Neuronal stem cell (in vitro differentiated cells): ENCODE measurements at regions not wholly inside any gene's neighbourhood (a gene's known extent, or its start where the extent isn't known, plus 50 kb on each side); places are given as distances from the start of the nearest gene placed in this dataset.

ENCODE experiments used
- DNase-seq: peaks from one replicate; pipeline ENCODE4 v3.0.0-alpha.2; 2013; ENCODE audit warnings: low spot score
- H2AFZ ChIP-seq: one replicate; pipeline ENCODE4 v1.6.1; 2013; ENCODE audit warnings: mild to moderate bottlenecking, low read length, inconsistent platforms
- H2AK5ac ChIP-seq: 2 replicates; pipeline ENCODE4 v1.6.1; 2013; ENCODE audit warnings: low read depth, mild to moderate bottlenecking, inconsistent platforms, low read length, moderate library complexity, mixed read lengths
- H2BK120ac ChIP-seq: 2 replicates; pipeline ENCODE4 v1.6.1; 2013; ENCODE audit warnings: low read depth, mild to moderate bottlenecking, inconsistent platforms, low read length, moderate library complexity, mixed read lengths
- H2BK12ac ChIP-seq: one replicate; pipeline ENCODE4 v1.6.1; 2013; ENCODE audit warnings: low read length, inconsistent platforms
- H2BK15ac ChIP-seq: 2 replicates; pipeline ENCODE4 v1.6.1; 2013; ENCODE audit warnings: mild to moderate bottlenecking, low read length, inconsistent platforms, mixed read lengths
- H2BK5ac ChIP-seq: one replicate; pipeline ENCODE4 v1.6.1; 2013; ENCODE audit warnings: inconsistent platforms, mild to moderate bottlenecking, low read length, moderate library complexity
- H3K14ac ChIP-seq: one replicate; pipeline ENCODE4 v1.6.1; 2013; ENCODE audit warnings: low read length, inconsistent platforms
- H3K18ac ChIP-seq: 2 replicates; pipeline ENCODE4 v1.6.1; 2013; ENCODE audit warnings: low read length, inconsistent platforms
- H3K23ac ChIP-seq: 2 replicates; pipeline ENCODE4 v1.6.1; 2013; ENCODE audit warnings: low read depth, mild to moderate bottlenecking, mixed read lengths, low read length, inconsistent platforms; ENCODE audit not compliant: poor library complexity
- H3K27ac ChIP-seq: replicated peaks from 3 replicates; pipeline ENCODE4 v1.5.1; 2013; ENCODE audit warnings: low read length, inconsistent platforms
- H3K27me3 ChIP-seq, 3 experiments: 2 replicates each; pipeline ENCODE4 v1.6.1; 2013; ENCODE audit warnings: low read length in 3 of 3, mild to moderate bottlenecking in 2 of 3, inconsistent platforms in 1 of 3, low read depth in 1 of 3, mixed read lengths in 1 of 3, moderate library complexity in 1 of 3; ENCODE audit not compliant: control insufficient read depth in 3 of 3, insufficient read depth in 3 of 3
- H3K36me3 ChIP-seq, 2 donors: replicated peaks in 1 of 2; 2 replicates each; pipeline ENCODE4 v1.6.1; 2013; ENCODE audit warnings: low read length in 2 of 2; ENCODE audit not compliant: control insufficient read depth in 2 of 2, insufficient read depth in 2 of 2
- H3K4ac ChIP-seq: 2 replicates; pipeline ENCODE4 v1.6.1; 2013; ENCODE audit warnings: inconsistent platforms, mild to moderate bottlenecking, low read length, moderate library complexity
- H3K4me1 ChIP-seq, 2 donors: 1 replicate in 1 of 2; 2 replicates in 1 of 2; pipeline ENCODE4 v1.6.1; 2013; ENCODE audit warnings: low read length in 2 of 2, low read depth in 1 of 2; ENCODE audit not compliant: control insufficient read depth in 2 of 2, insufficient read depth in 1 of 2
- H3K4me2 ChIP-seq: one replicate; pipeline ENCODE4 v1.6.1; 2013; ENCODE audit warnings: mild to moderate bottlenecking, low read length, inconsistent platforms; ENCODE audit not compliant: insufficient read depth, poor library complexity, severe bottlenecking
- H3K4me3 ChIP-seq, 2 donors: 2 replicates each; pipeline ENCODE4 v1.5.1; 2013; ENCODE audit warnings: low read length in 2 of 2, mild to moderate bottlenecking in 2 of 2, inconsistent platforms in 1 of 2, moderate library complexity in 1 of 2
- H3K79me1 ChIP-seq: one replicate; pipeline ENCODE4 v1.6.1; 2013; ENCODE audit warnings: low read depth, mild to moderate bottlenecking, inconsistent platforms, low read length, moderate library complexity
- H3K9ac ChIP-seq: one replicate; pipeline ENCODE4 v1.6.1; 2013; ENCODE audit warnings: mild to moderate bottlenecking, low read depth, low read length, inconsistent platforms; ENCODE audit not compliant: poor library complexity
- H3K9me3 ChIP-seq, 2 donors: replicated peaks in 1 of 2; 2 replicates each; pipeline versions ENCODE3 to v1.6.1; 2013; ENCODE audit warnings: low read length in 2 of 2, mild to moderate bottlenecking in 2 of 2, inconsistent platforms in 1 of 2, low read depth in 1 of 2, mixed read lengths in 1 of 2, moderate library complexity in 1 of 2; ENCODE audit not compliant: control insufficient read depth in 2 of 2, insufficient read depth in 1 of 2
- H4K8ac ChIP-seq: one replicate; pipeline ENCODE4 v1.6.1; 2013; ENCODE audit warnings: low read depth, mild to moderate bottlenecking, inconsistent platforms, low read length, moderate library complexity
- H4K91ac ChIP-seq: one replicate; pipeline ENCODE4 v1.6.1; 2013; ENCODE audit warnings: low read length, low read depth, mild to moderate bottlenecking, inconsistent platforms; ENCODE audit not compliant: poor library complexity
- WGBS, 2 donors: extraction: QIAGEN DNeasy Blood & Tissue Kit; methylation state at CpG; one replicate each; pipeline ENCODE4 v1.1.7; 2013; ENCODE audit warnings: missing lambda C conversion rate in 2 of 2, mixed read lengths in 1 of 2; ENCODE audit not compliant: insufficient read length in 2 of 2, insufficient replicate concordance in 1 of 2; ENCODE audit errors: extremely low coverage in 2 of 2; 5-methylcytosine and 5-hydroxymethylcytosine counted together

DNA sequence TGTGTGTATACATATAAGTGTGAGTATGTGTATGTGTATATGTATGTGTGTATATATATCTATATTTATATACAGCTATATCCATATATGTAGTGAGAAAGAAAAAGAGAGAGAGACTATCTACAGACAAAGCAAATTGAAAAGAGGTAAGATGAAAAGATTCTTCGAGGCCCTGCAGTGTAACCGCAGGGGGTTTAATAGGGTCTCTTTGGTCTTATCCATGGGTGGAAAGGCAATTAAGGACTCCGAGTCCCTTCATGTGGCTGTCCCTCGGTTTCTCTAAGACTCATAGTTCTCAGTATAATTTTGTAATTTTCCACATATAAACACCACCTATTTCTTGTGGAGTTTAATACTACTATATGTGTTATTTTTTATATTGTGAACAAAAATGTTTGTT lies 50.6 kb upstream of the JAZF1 start:
- Histone ChIP-seq H2AK5ac (no peak overlapping the region), H3K36me3 (no peaks in the 10 kb centered on the region), H3K4me1 (peaks cover 0 to 3% of the 10 kb centered on the region in 2 donors), H3K27me3 (no peaks in the 10 kb centered on the region), H3K14ac (no peak overlapping the region), H3K9me3 (no peaks in the 10 kb centered on the region), H2BK120ac (no peak overlapping the region), H3K9ac (no peak overlapping the region), H2BK5ac (no peak overlapping the region), H3K27ac (no peak overlapping the region), H3K4ac (no peak overlapping the region), H3K23ac (no peak overlapping the region), H2BK15ac (no peak overlapping the region), H4K91ac (no peak overlapping the region), H3K4me3 (no peak overlapping the region), H3K4me2 (no peak overlapping the region), H2AFZ (no peak overlapping the region), H3K79me1 (no peaks in the 10 kb centered on the region), H3K18ac (no peak overlapping the region), H2BK12ac (no peak overlapping the region), H4K8ac (no peak overlapping the region)
- no CpG with 5 or more reads among the region's 4 CpGs for WGBS, 2 donors
- no peak for DNase-seq

- no peak overlapping the region for H3K18ac ChIP-seq
- no peaks in the 10 kb centered on the region for H3K9me3 ChIP-seq
- H2AK5ac ChIP-seq, result no peak overlapping the region
- WGBS, 2 donors, result no CpG with 5 or more reads among the region's 4 CpGs
- no peak overlapping the region for H3K9ac ChIP-seq
- no peak for DNase-seq
- no peak overlapping the region for H2BK120ac ChIP-seq
- H2BK15ac ChIP-seq, result no peak overlapping the region
- no peak overlapping the region for H3K14ac ChIP-seq
- no peak overlapping the region for H3K4me3 ChIP-seq
- no peak overlapping the region for H3K4ac ChIP-seq
- H2AFZ ChIP-seq, result no peak overlapping the region
- no peaks in the 10 kb centered on the region for H3K4me1 ChIP-seq
- no peak overlapping the region for H4K8ac ChIP-seq
- H3K27me3 ChIP-seq, result peaks cover 0 to 5% (median 0%) of the 10 kb centered on the region in 3 experiments
- H3K23ac ChIP-seq, result no peak overlapping the region
- H4K91ac ChIP-seq, result no peak overlapping the region
- H3K27ac ChIP-seq, result no peak overlapping the region
- no peak overlapping the region for H2BK5ac ChIP-seq
- H3K79me1 ChIP-seq, result no peaks in the 10 kb centered on the region
- H3K36me3 ChIP-seq, result no peaks in the 10 kb centered on the region
- H3K4me2 ChIP-seq, result no peak overlapping the region
- no peak overlapping the region for H2BK12ac ChIP-seq
Measured at GRCh38 chr7:28236560-28236959, 56.0 kb upstream of the JAZF1 start.

DNA sequence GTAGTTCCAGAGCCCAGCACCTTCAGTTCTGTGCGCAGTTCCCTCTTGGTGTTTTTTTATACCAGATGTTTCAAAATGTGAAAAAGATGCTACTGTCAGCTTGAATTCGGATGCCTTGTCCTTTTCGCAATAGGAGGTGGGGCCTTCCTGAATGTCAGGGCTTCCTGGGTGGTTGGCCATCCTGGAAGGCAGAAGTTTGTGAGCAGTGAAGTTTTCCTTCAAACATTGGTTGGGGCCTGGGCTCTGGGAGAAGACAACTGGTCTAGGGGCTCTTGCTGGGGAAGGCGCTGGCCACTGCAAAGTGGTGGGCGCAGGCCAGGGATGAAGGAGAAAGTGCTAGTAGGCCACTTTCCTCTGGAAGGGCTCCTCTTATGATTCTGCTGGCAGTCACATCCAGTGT lies 56.8 kb upstream of the JAZF1 start:
- Histone ChIP-seq H4K8ac (no peak overlapping the region), H3K18ac (no peak overlapping the region), H3K4me1 (no peaks in the 10 kb centered on the region), H3K4me3 (peak overlapping the region in 1 of 2 donors; percentile 32), H3K14ac (no peak overlapping the region), H2BK5ac (no peak overlapping the region), H4K91ac (no peak overlapping the region), H2BK12ac (no peak overlapping the region), H3K9me3 (no peaks in the 10 kb centered on the region), H2AK5ac (no peak overlapping the region), H3K27me3 (peaks cover 0 to 5% (median 0%) of the 10 kb centered on the region in 3 experiments), H3K36me3 (no peaks in the 10 kb centered on the region), H2BK15ac (no peak overlapping the region), H3K79me1 (no peaks in the 10 kb centered on the region), H3K9ac (no peak overlapping the region), H3K23ac (no peak overlapping the region), H3K4me2 (no peak overlapping the region), H3K27ac (no peak overlapping the region), H2BK120ac (no peak overlapping the region), H3K4ac (no peak overlapping the region), H2AFZ (no peak overlapping the region)
- no CpG with 5 or more reads among the region's 5 CpGs for WGBS, 2 donors
- no peak for DNase-seq

GRCh38 chr7:28239823-28240204 lies 59.2 kb upstream of the JAZF1 start:
- Histone ChIP-seq H3K27ac (no peak overlapping the region), H3K18ac (no peak overlapping the region), H3K14ac (no peak overlapping the region), H3K27me3 (peaks cover 0 to 5% (median 0%) of the 10 kb centered on the region in 3 experiments), H2BK12ac (no peak overlapping the region), H3K4ac (no peak overlapping the region), H3K4me1 (no peaks in the 10 kb centered on the region), H3K9me3 (no peaks in the 10 kb centered on the region), H2BK120ac (no peak overlapping the region), H2AFZ (no peak overlapping the region), H3K4me2 (no peak overlapping the region), H2BK5ac (no peak overlapping the region), H3K36me3 (no peaks in the 10 kb centered on the region), H3K9ac (no peak overlapping the region), H2AK5ac (no peak overlapping the region), H3K4me3 (no peak overlapping the region), H4K8ac (no peak overlapping the region), H4K91ac (no peak overlapping the region), H3K23ac (no peak overlapping the region), H3K79me1 (no peaks in the 10 kb centered on the region), H2BK15ac (no peak overlapping the region)
- no peak for DNase-seq
- WGBS, 2 donors, result no CpG with 5 or more reads among the region's 9 CpGs
